ENCODE measurements at regions not wholly inside any gene's neighbourhood (a gene's known extent, or its start where the extent isn't known, plus 50 kb on each side); places are given as distances from the start of the nearest gene placed in this dataset.

DNA sequence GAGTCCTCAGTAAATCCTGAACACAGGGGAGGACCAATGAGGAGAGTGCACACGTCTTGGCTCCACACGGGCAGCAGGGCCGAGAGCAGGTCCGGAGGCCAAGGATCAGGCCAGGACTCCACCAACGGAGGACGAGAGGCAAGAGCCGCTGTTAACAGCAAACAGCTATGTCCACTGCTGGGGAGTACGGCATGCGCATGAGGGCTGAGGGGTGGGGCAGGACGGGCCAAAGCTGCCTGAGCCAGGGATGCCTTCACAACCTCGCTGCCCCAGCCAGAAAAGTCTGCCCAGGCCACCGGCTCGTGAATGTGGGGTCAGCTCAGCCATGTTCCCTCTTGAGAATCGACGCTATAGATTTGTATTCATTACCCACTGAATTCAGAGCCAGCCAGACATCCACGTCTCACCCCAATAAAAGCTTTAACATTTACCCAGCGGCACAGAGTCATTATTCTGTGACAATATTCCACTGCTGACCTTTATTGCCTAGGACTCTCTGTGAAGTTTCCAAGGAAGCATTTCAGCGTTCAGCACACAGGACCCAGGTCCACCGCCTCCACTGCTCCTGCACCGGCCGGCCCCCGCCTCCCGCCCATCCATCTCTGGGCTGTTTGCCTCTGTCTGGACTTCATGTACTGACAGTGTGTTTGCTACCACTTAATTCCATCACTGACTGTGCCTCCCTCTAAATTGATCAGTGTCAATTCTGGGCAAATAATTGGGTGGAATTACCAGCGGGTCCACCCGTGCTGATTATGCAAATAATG, 384.9 kb downstream of the SHANK2 start:
- no CpG with 5 or more reads among the region's 25 CpGs for WGBS (ENCODE audit: extremely low coverage, insufficient read length, low lambda C conversion rate)
- Histone ChIP-seq H3K4me1 (ENCODE audit: insufficient read depth, low read length) (no peaks in the 10 kb centered on the region; the same call in 1 of the 2 replicates), H3K9me3 (ENCODE audit: control insufficient read depth, low read depth, low read length) (no peaks in the 10 kb centered on the region), H3K4ac (ENCODE audit: low read depth, low read length) (no peak overlapping the region), H3K27ac (ENCODE audit: insufficient read length, low read depth, low read length) (no peak overlapping the region), H4K8ac (replicated peaks; ENCODE audit: insufficient read length, low read depth, low read length) (no peak overlapping the region), H3K27me3 (ENCODE audit: insufficient read depth, low read length) (no peaks in the 10 kb centered on the region), H3K14ac (ENCODE audit: insufficient read depth, low read length) (no peak overlapping the region), H4K20me1 (ENCODE audit: control insufficient read depth, insufficient read depth, insufficient read length) (no peaks in the 10 kb centered on the region), H2BK12ac (ENCODE audit: insufficient read length, low read depth, low read length) (no peak overlapping the region), H4K91ac (ENCODE audit: insufficient read length, low read depth, low read length) (no peak overlapping the region), H4K5ac (ENCODE audit: insufficient read length, low read depth, low read length) (no peak overlapping the region), H2BK5ac (ENCODE audit: insufficient read length, low read length) (no peak overlapping the region), H3K79me2 (ENCODE audit: insufficient read depth, low read length) (no peaks in the 10 kb centered on the region), H2AK5ac (ENCODE audit: insufficient read length, low read length) (no peak overlapping the region), H2BK15ac (ENCODE audit: low read depth, low read length) (no peak overlapping the region), H3K23ac (ENCODE audit: insufficient read length, low read depth, low read length) (no peak overlapping the region), H2AFZ (ENCODE audit: low read length) (no peak overlapping the region), H3K18ac (ENCODE audit: insufficient read length, low read depth, low read length) (no peak overlapping the region), H3K23me2 (ENCODE audit: insufficient read length, low read depth, low read length, poor library complexity, severe bottlenecking) (no peaks in the 10 kb centered on the region), H2BK120ac (ENCODE audit: low read depth, low read length, poor library complexity, severe bottlenecking) (no peak overlapping the region), H2BK20ac (ENCODE audit: low read depth, low read length, poor library complexity, severe bottlenecking) (no peak overlapping the region), H3K56ac (ENCODE audit: insufficient read length, low read depth, low read length) (no peak overlapping the region), H3K4me2 (ENCODE audit: insufficient read depth, insufficient read length, low read length) (no peak overlapping the region), H3K79me1 (ENCODE audit: insufficient read depth, low read depth, low read length, poor library complexity, severe bottlenecking) (no peaks in the 10 kb centered on the region), H3K9ac (ENCODE audit: extremely low read depth, insufficient read length, low read length) (no peak overlapping the region), H3T11ph (ENCODE audit: low read length) (no peak overlapping the region)
- Mint-ChIP-seq H3K36me3 (ENCODE audit: insufficient read depth in 1 of 3, low read depth in 3 of 3) (no peaks in the 10 kb centered on the region), H3K4me1 (peaks cover 13 to 26% of the 10 kb centered on the region in 2 experiments), H3K27me3 (ENCODE audit: low read depth) (peaks cover 3% of the 10 kb centered on the region; the same call in 1 of the 2 replicates), H3K9me3 (no peaks in the 10 kb centered on the region), H3K4me3 (no peak overlapping the region), H3K27ac (no peak overlapping the region; a peak in 1 of 7 replicates)
- DNase-seq, result no peak
- TF ChIP-seq, protein P1, sequence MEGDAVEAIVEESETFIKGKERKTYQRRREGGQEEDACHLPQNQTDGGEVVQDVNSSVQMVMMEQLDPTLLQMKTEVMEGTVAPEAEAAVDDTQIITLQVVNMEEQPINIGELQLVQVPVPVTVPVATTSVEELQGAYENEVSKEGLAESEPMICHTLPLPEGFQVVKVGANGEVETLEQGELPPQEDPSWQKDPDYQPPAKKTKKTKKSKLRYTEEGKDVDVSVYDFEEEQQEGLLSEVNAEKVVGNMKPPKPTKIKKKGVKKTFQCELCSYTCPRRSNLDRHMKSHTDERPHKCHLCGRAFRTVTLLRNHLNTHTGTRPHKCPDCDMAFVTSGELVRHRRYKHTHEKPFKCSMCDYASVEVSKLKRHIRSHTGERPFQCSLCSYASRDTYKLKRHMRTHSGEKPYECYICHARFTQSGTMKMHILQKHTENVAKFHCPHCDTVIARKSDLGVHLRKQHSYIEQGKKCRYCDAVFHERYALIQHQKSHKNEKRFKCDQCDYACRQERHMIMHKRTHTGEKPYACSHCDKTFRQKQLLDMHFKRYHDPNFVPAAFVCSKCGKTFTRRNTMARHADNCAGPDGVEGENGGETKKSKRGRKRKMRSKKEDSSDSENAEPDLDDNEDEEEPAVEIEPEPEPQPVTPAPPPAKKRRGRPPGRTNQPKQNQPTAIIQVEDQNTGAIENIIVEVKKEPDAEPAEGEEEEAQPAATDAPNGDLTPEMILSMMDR (conservative IDR thresholded peaks at IDR 0.05), result no peak
